PFSK-1 (cell line): ENCODE measurements at regions not wholly inside any gene's neighbourhood (a gene's known extent, or its start where the extent isn't known, plus 50 kb on each side); places are given as distances from the start of the nearest gene placed in this dataset.

ENCODE experiments used
- FOXP2 ChIP-seq: optimal IDR thresholded peaks from 2 replicates; pipeline ENCODE3; 2011; ENCODE audit warnings: borderline replicate concordance, control low read depth, inconsistent platforms; ENCODE audit not compliant: insufficient read depth; ENCODE audit errors: extremely low read length, extremely low read depth
- POLR2AphosphoS5 ChIP-seq: IDR thresholded peaks from 2 replicates; pipeline ENCODE4 v1.6.1; 2012; ENCODE audit warnings: low read depth, mild to moderate bottlenecking, control low read depth, low read length, moderate library complexity
- SIN3A ChIP-seq: IDR thresholded peaks from 2 replicates; pipeline ENCODE4 v1.6.1; 2012; ENCODE audit warnings: mild to moderate bottlenecking, low read length, moderate library complexity, borderline replicate concordance; ENCODE audit not compliant: insufficient read depth
- TAF1 ChIP-seq: IDR thresholded peaks from 2 replicates; pipeline ENCODE4 v1.6.1; 2012; ENCODE audit warnings: low read length, control low read depth, borderline replicate concordance; ENCODE audit not compliant: insufficient read depth
- TF ChIP-seq, protein P1 (sequence below), 2 experiments: IDR thresholded peaks; 2 replicates each; pipeline versions ENCODE4 v1.6.1 to v1.8.0; 2011 to 2012; ENCODE audit warnings: low read depth in 2 of 2, low read length in 2 of 2, control low read depth in 1 of 2, inconsistent platforms in 1 of 2, mild to moderate bottlenecking in 1 of 2, moderate library complexity in 1 of 2; ENCODE audit not compliant: insufficient read depth in 1 of 2

DNA sequence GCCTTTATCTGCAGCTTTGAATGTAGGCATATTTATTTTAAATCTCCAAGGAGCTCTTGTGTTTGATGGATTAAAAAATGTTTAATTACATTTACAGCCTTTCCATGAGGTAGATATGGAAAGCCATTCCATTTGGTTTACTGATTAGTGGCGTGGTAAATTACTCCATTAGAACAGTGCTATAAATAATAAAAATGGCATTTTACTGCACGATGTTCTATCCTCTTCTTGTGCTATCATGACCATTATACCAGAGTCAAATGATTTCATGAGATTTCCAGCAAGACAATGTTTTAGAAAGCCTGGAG, 250.9 kb upstream of the HTR2A start:
- TF ChIP-seq TAF1 (no peak), SIN3A (no peak), FOXP2 (no peak), POLR2AphosphoS5 (no peak)
- TF ChIP-seq, protein P1, sequence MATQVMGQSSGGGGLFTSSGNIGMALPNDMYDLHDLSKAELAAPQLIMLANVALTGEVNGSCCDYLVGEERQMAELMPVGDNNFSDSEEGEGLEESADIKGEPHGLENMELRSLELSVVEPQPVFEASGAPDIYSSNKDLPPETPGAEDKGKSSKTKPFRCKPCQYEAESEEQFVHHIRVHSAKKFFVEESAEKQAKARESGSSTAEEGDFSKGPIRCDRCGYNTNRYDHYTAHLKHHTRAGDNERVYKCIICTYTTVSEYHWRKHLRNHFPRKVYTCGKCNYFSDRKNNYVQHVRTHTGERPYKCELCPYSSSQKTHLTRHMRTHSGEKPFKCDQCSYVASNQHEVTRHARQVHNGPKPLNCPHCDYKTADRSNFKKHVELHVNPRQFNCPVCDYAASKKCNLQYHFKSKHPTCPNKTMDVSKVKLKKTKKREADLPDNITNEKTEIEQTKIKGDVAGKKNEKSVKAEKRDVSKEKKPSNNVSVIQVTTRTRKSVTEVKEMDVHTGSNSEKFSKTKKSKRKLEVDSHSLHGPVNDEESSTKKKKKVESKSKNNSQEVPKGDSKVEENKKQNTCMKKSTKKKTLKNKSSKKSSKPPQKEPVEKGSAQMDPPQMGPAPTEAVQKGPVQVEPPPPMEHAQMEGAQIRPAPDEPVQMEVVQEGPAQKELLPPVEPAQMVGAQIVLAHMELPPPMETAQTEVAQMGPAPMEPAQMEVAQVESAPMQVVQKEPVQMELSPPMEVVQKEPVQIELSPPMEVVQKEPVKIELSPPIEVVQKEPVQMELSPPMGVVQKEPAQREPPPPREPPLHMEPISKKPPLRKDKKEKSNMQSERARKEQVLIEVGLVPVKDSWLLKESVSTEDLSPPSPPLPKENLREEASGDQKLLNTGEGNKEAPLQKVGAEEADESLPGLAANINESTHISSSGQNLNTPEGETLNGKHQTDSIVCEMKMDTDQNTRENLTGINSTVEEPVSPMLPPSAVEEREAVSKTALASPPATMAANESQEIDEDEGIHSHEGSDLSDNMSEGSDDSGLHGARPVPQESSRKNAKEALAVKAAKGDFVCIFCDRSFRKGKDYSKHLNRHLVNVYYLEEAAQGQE (IDR thresholded peaks at IDR 0.05; ENCODE audit: insufficient read depth in 1 of 2, low read depth in 2 of 2, low read length in 2 of 2) = no peak

GRCh38 chr13:47146991-47147811, 250.3 kb upstream of the HTR2A start:
- TF ChIP-seq POLR2AphosphoS5 = no peak
- TF ChIP-seq FOXP2 = no peak
- TF ChIP-seq, protein P1 (IDR thresholded peaks at IDR 0.05; ENCODE audit: insufficient read depth in 1 of 2, low read depth in 2 of 2, low read length in 2 of 2) = no peak
- no peak for TF ChIP-seq TAF1
- no peak for TF ChIP-seq SIN3A

DNA sequence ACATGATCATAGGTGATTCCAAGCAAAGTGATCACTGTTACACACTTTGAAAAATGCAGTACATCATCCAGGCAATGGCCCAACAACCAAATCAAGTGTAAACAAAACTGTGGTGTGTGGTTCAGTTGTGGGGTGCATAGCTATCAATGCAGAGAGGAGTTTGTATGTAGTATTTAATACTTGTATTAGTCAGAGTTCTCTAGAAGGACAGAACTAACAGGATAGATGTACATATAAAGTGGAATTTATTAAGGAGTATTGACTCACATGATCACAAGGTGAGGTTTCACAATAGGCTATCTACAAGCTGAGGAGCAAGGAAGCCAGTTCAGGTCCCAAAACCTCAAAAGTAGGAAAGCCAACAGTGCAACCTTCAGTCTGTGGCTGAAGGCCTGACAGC, 249.3 kb upstream of the HTR2A start:
- TF ChIP-seq TAF1 (no peak), FOXP2 (no peak), POLR2AphosphoS5 (no peak), SIN3A (no peak)
- TF ChIP-seq, protein P1 (IDR thresholded peaks at IDR 0.05; ENCODE audit: insufficient read depth in 1 of 2, low read depth in 2 of 2, low read length in 2 of 2) = no peak

DNA sequence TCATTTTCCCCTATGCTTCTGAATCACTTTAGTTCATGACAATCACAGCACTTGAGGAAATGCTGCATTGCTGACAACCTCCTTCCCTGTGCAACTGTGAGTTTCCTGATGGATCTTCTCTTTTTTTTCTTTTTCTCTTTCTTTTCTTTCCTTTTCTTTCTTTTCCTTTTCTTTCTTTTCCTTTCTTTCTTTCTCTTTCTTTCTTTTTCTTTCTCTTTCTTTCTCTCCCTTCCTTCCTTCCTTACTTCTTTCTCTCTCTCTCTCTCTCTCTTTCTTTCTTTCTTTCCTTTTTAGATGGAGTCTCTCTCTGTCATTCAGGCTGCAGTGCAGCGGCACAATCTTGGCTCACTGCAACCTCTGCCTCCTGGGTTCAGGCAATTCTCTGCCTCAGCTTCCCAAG, 247.9 kb upstream of the HTR2A start:
- TF ChIP-seq TAF1 (no peak), POLR2AphosphoS5 (no peak), FOXP2 (no peak), SIN3A (no peak)
- TF ChIP-seq, protein P1 (IDR thresholded peaks at IDR 0.05; ENCODE audit: insufficient read depth in 1 of 2, low read depth in 2 of 2, low read length in 2 of 2) = no peak

- TF ChIP-seq POLR2AphosphoS5 (no peak), FOXP2 (no peak), SIN3A (no peak), TAF1 (no peak)
- TF ChIP-seq, protein P1 (IDR thresholded peaks at IDR 0.05; ENCODE audit: insufficient read depth in 1 of 2, low read depth in 2 of 2, low read length in 2 of 2) = no peak
Observed at GRCh38 chr13:47142105-47142504, 245.3 kb upstream of the HTR2A start.
